NT2/D1 (cell line): ENCODE measurements at regions not wholly inside any gene's neighbourhood (a gene's known extent, or its start where the extent isn't known, plus 50 kb on each side); places are given as distances from the start of the nearest gene placed in this dataset.

Experiments
- SUZ12 ChIP-seq: IDR thresholded peaks from 2 replicates; pipeline ENCODE4 v1.6.1; 2011; ENCODE audit not compliant: insufficient read length, insufficient read depth; ENCODE audit errors: extremely low read depth
- YY1 ChIP-seq: IDR thresholded peaks from 2 replicates; pipeline ENCODE4 v1.6.1; 2011; ENCODE audit not compliant: insufficient read length, insufficient read depth
- ZNF274 ChIP-seq: IDR thresholded peaks from 2 replicates; pipeline ENCODE4 v1.6.1; 2011; ENCODE audit warnings: mild to moderate bottlenecking, low read depth, low read length

DNA sequence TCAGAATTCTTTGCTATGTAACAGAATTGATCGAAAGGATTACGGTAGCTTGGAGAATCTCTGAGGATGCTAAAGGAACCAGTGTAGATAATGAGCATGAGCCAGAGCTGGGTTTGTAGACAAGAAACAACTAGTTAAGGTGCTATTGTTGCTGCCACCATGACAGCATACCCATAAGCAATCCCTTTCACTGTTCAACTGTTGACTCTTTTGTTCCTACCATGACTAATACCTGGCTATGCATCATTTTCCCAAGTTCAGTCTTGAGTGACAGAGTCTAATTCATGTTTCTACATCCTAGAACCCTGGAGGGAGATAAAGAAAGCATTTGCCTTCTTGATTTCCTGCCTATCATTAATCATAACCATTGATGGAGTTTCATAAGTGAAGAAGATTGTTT, 600.3 kb downstream of the OTOL1 start:
- TF ChIP-seq YY1, result no peak
- TF ChIP-seq ZNF274, result no peak
- TF ChIP-seq SUZ12, result no peak
